ENCODE measurements at regions not wholly inside any gene's neighbourhood (a gene's known extent, or its start where the extent isn't known, plus 50 kb on each side); places are given as distances from the start of the nearest gene placed in this dataset.

DNA sequence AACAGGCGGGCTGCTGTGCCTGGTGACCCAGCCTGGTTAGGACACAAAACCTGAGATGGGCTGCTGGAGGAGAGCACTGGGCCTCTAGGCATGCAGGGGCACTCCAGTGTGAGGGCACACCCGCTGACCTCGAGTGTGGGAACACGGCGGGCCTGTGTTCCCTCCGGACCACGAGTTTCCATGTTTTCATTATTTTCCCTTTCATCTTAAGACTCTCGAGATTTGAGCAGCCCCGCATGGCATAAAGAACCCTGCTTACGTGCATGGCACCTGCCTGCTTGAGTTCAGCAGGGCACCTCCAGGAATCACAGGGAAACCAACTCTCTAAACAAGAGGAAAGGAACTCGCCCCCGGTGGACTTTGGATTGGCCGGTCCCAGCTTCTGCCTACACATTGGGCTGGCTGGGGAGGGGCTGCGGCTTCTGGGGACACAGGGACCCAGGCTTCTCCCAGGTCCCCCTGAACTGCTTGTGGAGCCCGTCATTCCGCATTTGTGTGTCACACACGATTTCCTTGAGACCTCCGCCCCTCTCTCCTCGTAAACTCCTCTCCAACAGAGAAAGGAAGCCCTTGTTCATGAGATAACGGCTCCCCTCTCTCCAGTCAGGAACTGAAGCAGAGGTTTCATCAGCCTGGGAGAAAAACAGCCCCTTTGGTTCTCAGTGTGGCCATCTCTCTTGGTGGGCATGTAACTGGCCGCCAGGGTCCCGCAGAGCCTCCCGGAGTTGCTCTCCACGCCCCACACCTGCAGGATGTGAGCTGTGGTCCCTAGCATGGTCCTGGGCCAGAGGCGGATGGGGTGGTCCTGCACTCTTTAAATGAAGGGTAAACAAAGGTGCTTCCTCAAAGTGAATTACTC lies 181.8 kb downstream of the TTLL2 start (continued):
- TF ChIP-seq, protein P1, sequence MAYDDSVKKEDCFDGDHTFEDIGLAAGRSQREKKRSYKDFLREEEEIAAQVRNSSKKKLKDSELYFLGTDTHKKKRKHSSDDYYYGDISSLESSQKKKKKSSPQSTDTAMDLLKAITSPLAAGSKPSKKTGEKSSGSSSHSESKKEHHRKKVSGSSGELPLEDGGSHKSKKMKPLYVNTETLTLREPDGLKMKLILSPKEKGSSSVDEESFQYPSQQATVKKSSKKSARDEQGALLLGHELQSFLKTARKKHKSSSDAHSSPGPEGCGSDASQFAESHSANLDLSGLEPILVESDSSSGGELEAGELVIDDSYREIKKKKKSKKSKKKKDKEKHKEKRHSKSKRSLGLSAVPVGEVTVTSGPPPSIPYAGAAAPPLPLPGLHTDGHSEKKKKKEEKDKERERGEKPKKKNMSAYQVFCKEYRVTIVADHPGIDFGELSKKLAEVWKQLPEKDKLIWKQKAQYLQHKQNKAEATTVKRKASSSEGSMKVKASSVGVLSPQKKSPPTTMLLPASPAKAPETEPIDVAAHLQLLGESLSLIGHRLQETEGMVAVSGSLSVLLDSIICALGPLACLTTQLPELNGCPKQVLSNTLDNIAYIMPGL (CRISPR knock-in tag; IDR thresholded peaks at IDR 0.05; ENCODE audit: borderline replicate concordance in 1 of 2, low read depth in 1 of 2), result peak in 1 of 2 experiments; percentile 66; a peak in 2 of 4 replicates
- TF ChIP-seq ZNF570 (CRISPR knock-in tag; IDR thresholded peaks at IDR 0.05; ENCODE audit: borderline replicate concordance) (no peak), ZNF260 (CRISPR knock-in tag; IDR thresholded peaks at IDR 0.05; ENCODE audit: borderline replicate concordance, low read depth) (no peak), GFI1 (CRISPR knock-in tag; IDR thresholded peaks at IDR 0.05; ENCODE audit: borderline replicate concordance) (peak; percentile 19; the same call in 1 of the 2 replicates), YY1 (IDR thresholded peaks at IDR 0.05; ENCODE audit: insufficient read depth, insufficient replicate concordance, low read depth, low read length) (peak; percentile 17), NR1H2 (CRISPR knock-in tag; IDR thresholded peaks at IDR 0.05; ENCODE audit: borderline replicate concordance, low read depth) (0 out of 2 replicates have a peak, but pooled peaks have one; percentile 50), ZBTB38 (CRISPR knock-in tag; IDR thresholded peaks at IDR 0.05) (peak; percentile 42; the same call in 1 of the 2 replicates), E2F5 (CRISPR knock-in tag; conservative IDR thresholded peaks at IDR 0.05) (no peak), POLR2A (IDR thresholded peaks at IDR 0.05; ENCODE audit: insufficient read depth in 1 of 2, low read depth in 2 of 2, low read length in 2 of 2) (no peak), GATAD1 (CRISPR knock-in tag; IDR thresholded peaks at IDR 0.05) (no peak), ZSCAN9 (CRISPR knock-in tag; IDR thresholded peaks at IDR 0.05; ENCODE audit: borderline replicate concordance) (no peak; the same call in 1 of the 2 replicates), MBNL3 (CRISPR knock-in tag; conservative IDR thresholded peaks at IDR 0.05) (no peak), ETV5 (CRISPR knock-in tag; IDR thresholded peaks at IDR 0.05; ENCODE audit: borderline replicate concordance) (peak; percentile 56; the same call in 1 of the 2 replicates), ZNF496 (CRISPR knock-in tag; IDR thresholded peaks at IDR 0.05; ENCODE audit: insufficient replicate concordance) (no peak), RNF2 (conservative IDR thresholded peaks at IDR 0.05; ENCODE audit: low read depth) (no peak), ZKSCAN5 (CRISPR knock-in tag; IDR thresholded peaks at IDR 0.05) (no peak), FOXP1 (IDR thresholded peaks at IDR 0.05) (no peak), FOXP1 (CRISPR knock-in tag; IDR thresholded peaks at IDR 0.05) (no peak), ZBTB33 (CRISPR knock-in tag; IDR thresholded peaks at IDR 0.05) (peak; percentile 42; the same call in 1 of the 2 replicates), ZNF547 (CRISPR knock-in tag; IDR thresholded peaks at IDR 0.05) (no peak)
- TF ChIP-seq, protein P2, sequence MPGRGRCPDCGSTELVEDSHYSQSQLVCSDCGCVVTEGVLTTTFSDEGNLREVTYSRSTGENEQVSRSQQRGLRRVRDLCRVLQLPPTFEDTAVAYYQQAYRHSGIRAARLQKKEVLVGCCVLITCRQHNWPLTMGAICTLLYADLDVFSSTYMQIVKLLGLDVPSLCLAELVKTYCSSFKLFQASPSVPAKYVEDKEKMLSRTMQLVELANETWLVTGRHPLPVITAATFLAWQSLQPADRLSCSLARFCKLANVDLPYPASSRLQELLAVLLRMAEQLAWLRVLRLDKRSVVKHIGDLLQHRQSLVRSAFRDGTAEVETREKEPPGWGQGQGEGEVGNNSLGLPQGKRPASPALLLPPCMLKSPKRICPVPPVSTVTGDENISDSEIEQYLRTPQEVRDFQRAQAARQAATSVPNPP (CRISPR knock-in tag; IDR thresholded peaks at IDR 0.05), result no peak
- TF ChIP-seq, protein P3, sequence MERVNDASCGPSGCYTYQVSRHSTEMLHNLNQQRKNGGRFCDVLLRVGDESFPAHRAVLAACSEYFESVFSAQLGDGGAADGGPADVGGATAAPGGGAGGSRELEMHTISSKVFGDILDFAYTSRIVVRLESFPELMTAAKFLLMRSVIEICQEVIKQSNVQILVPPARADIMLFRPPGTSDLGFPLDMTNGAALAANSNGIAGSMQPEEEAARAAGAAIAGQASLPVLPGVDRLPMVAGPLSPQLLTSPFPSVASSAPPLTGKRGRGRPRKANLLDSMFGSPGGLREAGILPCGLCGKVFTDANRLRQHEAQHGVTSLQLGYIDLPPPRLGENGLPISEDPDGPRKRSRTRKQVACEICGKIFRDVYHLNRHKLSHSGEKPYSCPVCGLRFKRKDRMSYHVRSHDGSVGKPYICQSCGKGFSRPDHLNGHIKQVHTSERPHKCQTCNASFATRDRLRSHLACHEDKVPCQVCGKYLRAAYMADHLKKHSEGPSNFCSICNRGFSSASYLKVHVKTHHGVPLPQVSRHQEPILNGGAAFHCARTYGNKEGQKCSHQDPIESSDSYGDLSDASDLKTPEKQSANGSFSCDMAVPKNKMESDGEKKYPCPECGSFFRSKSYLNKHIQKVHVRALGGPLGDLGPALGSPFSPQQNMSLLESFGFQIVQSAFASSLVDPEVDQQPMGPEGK (CRISPR knock-in tag; IDR thresholded peaks at IDR 0.05), result peak; percentile 87
